ENCODE measurements at regions not wholly inside any gene's neighbourhood (a gene's known extent, or its start where the extent isn't known, plus 50 kb on each side); places are given as distances from the start of the nearest gene placed in this dataset.

GRCh38 chrX:150163956-150164726, 199.0 kb upstream of the MAMLD1 start:
- TF ChIP-seq POLR2AphosphoS5 (IDR thresholded peaks at IDR 0.05; ENCODE audit: low read depth, low read length) = no peak
- no peak for TF ChIP-seq EZH2phosphoT487 (IDR thresholded peaks at IDR 0.05; ENCODE audit: borderline replicate concordance, low read depth)
- TF ChIP-seq CTCF (IDR thresholded peaks at IDR 0.05) = no peak
- TF ChIP-seq RFX5 (IDR thresholded peaks at IDR 0.05; ENCODE audit: low read length) = no peak
